A549 (cell line): ENCODE measurements at regions not wholly inside any gene's neighbourhood (a gene's known extent, or its start where the extent isn't known, plus 50 kb on each side); places are given as distances from the start of the nearest gene placed in this dataset.

Source experiments
- ESRRA ChIP-seq: fragments of 150-350 bp; IDR thresholded peaks from 2 replicates; pipeline ENCODE4 v1.6.1; 2014; ENCODE audit warnings: mild to moderate bottlenecking, low read length, borderline replicate concordance
- FOSL2 ChIP-seq, 2 experiments: fragments of 450-650 bp in 1 of 2; fragments of >200 bp in 1 of 2; sonication (Bioruptor Twin) in 1 of 2; formaldehyde crosslinking; IDR thresholded peaks; 2 replicates each; pipeline versions ENCODE4 v1.5.0 to v1.6.1; 2016 to 2020; ENCODE audit warnings: mild to moderate bottlenecking in 1 of 2, moderate library complexity in 1 of 2
- HOXA7 ChIP-seq: fragments of 250-450 bp; sonication (Bioruptor Pico); IDR thresholded peaks from 2 replicates; pipeline ENCODE4 v1.5.0; 2020; ENCODE audit warnings: mild to moderate bottlenecking, moderate library complexity
- KDM1A ChIP-seq: fragments of 200-600 bp; sonication (generic); IDR thresholded peaks from 2 replicates; pipeline ENCODE4 v1.6.1; 2016; ENCODE audit warnings: low read depth, mild to moderate bottlenecking
- POLR2A ChIP-seq: IDR thresholded peaks from 2 replicates; pipeline ENCODE4 v1.6.1; 2012; ENCODE audit warnings: mild to moderate bottlenecking, low read length
- REST ChIP-seq: fragments of 200-600 bp; sonication (generic); IDR thresholded peaks from 2 replicates; pipeline ENCODE4 v1.6.1; 2016; ENCODE audit warnings: antibody characterized with exemption, mild to moderate bottlenecking, moderate library complexity
- RNF2 ChIP-seq: fragments of 200-600 bp; sonication (generic); IDR thresholded peaks from 2 replicates; pipeline ENCODE4 v1.6.1; 2016; ENCODE audit warnings: low read depth, mild to moderate bottlenecking, antibody characterized with exemption, moderate library complexity, borderline replicate concordance
- TF ChIP-seq, protein P1 (sequence below): fragments of 450-650 bp; IDR thresholded peaks from 2 replicates; pipeline ENCODE4 v1.6.1; 2014; ENCODE audit warnings: antibody characterized with exemption
- TF ChIP-seq, protein P2 (sequence below): IDR thresholded peaks from 2 replicates; pipeline ENCODE4 v1.6.1; 2012

- TF ChIP-seq, protein P1, sequence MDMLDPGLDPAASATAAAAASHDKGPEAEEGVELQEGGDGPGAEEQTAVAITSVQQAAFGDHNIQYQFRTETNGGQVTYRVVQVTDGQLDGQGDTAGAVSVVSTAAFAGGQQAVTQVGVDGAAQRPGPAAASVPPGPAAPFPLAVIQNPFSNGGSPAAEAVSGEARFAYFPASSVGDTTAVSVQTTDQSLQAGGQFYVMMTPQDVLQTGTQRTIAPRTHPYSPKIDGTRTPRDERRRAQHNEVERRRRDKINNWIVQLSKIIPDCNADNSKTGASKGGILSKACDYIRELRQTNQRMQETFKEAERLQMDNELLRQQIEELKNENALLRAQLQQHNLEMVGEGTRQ, result no peak
- no peak for TF ChIP-seq FOSL2 (IDR thresholded peaks at IDR 0.05)
- TF ChIP-seq FOSL2 (CRISPR knock-in tag; IDR thresholded peaks at IDR 0.05), result no peak
- no peak for TF ChIP-seq POLR2A
- TF ChIP-seq ESRRA, result no peak
- TF ChIP-seq REST, result no peak
- TF ChIP-seq KDM1A, result no peak
- TF ChIP-seq RNF2, result no peak
- TF ChIP-seq, protein P2, sequence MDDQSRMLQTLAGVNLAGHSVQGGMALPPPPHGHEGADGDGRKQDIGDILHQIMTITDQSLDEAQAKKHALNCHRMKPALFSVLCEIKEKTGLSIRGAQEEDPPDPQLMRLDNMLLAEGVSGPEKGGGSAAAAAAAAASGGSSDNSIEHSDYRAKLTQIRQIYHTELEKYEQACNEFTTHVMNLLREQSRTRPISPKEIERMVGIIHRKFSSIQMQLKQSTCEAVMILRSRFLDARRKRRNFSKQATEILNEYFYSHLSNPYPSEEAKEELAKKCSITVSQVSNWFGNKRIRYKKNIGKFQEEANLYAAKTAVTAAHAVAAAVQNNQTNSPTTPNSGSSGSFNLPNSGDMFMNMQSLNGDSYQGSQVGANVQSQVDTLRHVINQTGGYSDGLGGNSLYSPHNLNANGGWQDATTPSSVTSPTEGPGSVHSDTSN, result no peak
- no peak for TF ChIP-seq HOXA7
Measured at GRCh38 chr3:178140531-178141304, 395.5 kb upstream of the KCNMB2 start.
